Tibial nerve (tissue), 4 donors: ENCODE measurements at regions not wholly inside any gene's neighbourhood (a gene's known extent, or its start where the extent isn't known, plus 50 kb on each side); places are given as distances from the start of the nearest gene placed in this dataset.

ENCODE experiments used
- DNase-seq, 2 donors: peaks; one replicate each; pipeline ENCODE4 v3.0.0-alpha.2; 2019; ENCODE audit warnings: low spot score in 2 of 2
- H3K27ac ChIP-seq, 4 donors: fragments of 200-600 bp; sonication (generic) in 3 of 4; one replicate each; pipeline ENCODE4 v1.5.1; 2017 to 2019; ENCODE audit warnings: mild to moderate bottlenecking in 1 of 4
- H3K27me3 ChIP-seq, 2 donors: fragments of 200-600 bp; sonication (generic) in 1 of 2; one replicate each; pipeline versions ENCODE4 v1.5.1 to v1.6.0; 2017 to 2019
- H3K36me3 ChIP-seq, 3 donors: fragments of 200-600 bp; sonication (generic); one replicate each; pipeline ENCODE4 v1.5.1; 2018 to 2019
- H3K4me1 ChIP-seq, 4 donors: fragments of 200-600 bp; sonication (generic) in 3 of 4; one replicate each; pipeline ENCODE4 v1.5.1; 2017 to 2019
- H3K4me3 ChIP-seq, 4 donors: fragments of 200-600 bp; sonication (generic) in 3 of 4; one replicate each; pipeline ENCODE4 v1.5.1; 2017 to 2019; ENCODE audit warnings: mild to moderate bottlenecking in 1 of 4, moderate library complexity in 1 of 4
- H3K9me3 ChIP-seq, 4 donors: fragments of 200-600 bp; sonication (generic) in 3 of 4; one replicate each; pipeline ENCODE4 v1.5.1; 2017 to 2019
- CTCF ChIP-seq, 5 experiments: fragments of 200-600 bp in 3 of 5; fragments of 450-650 bp in 2 of 5; sonication (generic) in 3 of 5; IDR thresholded peaks; one replicate each; pipeline ENCODE4 v1.5.1; 2016 to 2019; ENCODE audit warnings: antibody characterized with exemption in 5 of 5, mild to moderate bottlenecking in 3 of 5, moderate library complexity in 2 of 5
- EP300 ChIP-seq, 2 donors: sonication (generic); formaldehyde crosslinking; IDR thresholded peaks; one replicate each; pipeline ENCODE4 v1.6.1; 2017; ENCODE audit warnings: antibody characterized with exemption in 2 of 2, mild to moderate bottlenecking in 1 of 2
- POLR2A ChIP-seq, 2 donors: fragments of 450-650 bp; IDR thresholded peaks; one replicate each; pipeline ENCODE4 v1.6.1; 2017; ENCODE audit warnings: antibody characterized with exemption in 2 of 2, mild to moderate bottlenecking in 2 of 2, moderate library complexity in 2 of 2
- WGBS, 2 donors: methylation state at CpG; one replicate each; pipeline ENCODE4 v1.1.5; 2018; 5-methylcytosine and 5-hydroxymethylcytosine counted together

GRCh38 chr5:40318395-40318794 is 361.3 kb upstream of the PTGER4 start:
- Histone ChIP-seq H3K27ac (no peak overlapping the region), H3K27me3 (no peaks in the 10 kb centered on the region), H3K4me3 (no peak overlapping the region), H3K4me1 (peaks cover 0 to 5% (median 0%) of the 10 kb centered on the region in 4 donors), H3K9me3 (no peaks in the 10 kb centered on the region), H3K36me3 (no peaks in the 10 kb centered on the region)
- DNase-seq: no peak
- no peak for TF ChIP-seq CTCF (IDR thresholded peaks at IDR 0.05)
- TF ChIP-seq EP300 (IDR thresholded peaks at IDR 0.05): no peak
- no peak for TF ChIP-seq POLR2A (IDR thresholded peaks at IDR 0.05)

- no peak for TF ChIP-seq EP300 (IDR thresholded peaks at IDR 0.05)
- TF ChIP-seq CTCF (IDR thresholded peaks at IDR 0.05): no peak
- TF ChIP-seq POLR2A (IDR thresholded peaks at IDR 0.05): no peak
- Histone ChIP-seq H3K4me1 (peaks cover 0 to 5% (median 0%) of the 10 kb centered on the region in 4 donors), H3K9me3 (no peaks in the 10 kb centered on the region), H3K27me3 (no peaks in the 10 kb centered on the region), H3K36me3 (no peaks in the 10 kb centered on the region), H3K4me3 (no peak overlapping the region), H3K27ac (no peak overlapping the region)
- DNase-seq: no peak
- 88 to 90% methylated on average over 3 of the region's 3 CpGs for WGBS, 2 donors
Observed at GRCh38 chr5:40317023-40317422, 362.7 kb upstream of the PTGER4 start.

- H3K4me1 ChIP-seq: no peaks in the 10 kb centered on the region
- no peaks in the 10 kb centered on the region for H3K36me3 ChIP-seq
- no peak overlapping the region for H3K27ac ChIP-seq
- no peaks in the 10 kb centered on the region for H3K27me3 ChIP-seq
- no peak for DNase-seq
- no peak for TF ChIP-seq EP300 (IDR thresholded peaks at IDR 0.05)
- no peak for TF ChIP-seq POLR2A (IDR thresholded peaks at IDR 0.05)
- TF ChIP-seq CTCF (IDR thresholded peaks at IDR 0.05): no peak
- H3K9me3 ChIP-seq: no peaks in the 10 kb centered on the region
- H3K4me3 ChIP-seq: no peak overlapping the region
- WGBS, 2 donors: 18 to 48% methylated on average over 1 of the region's 1 CpG
Observed at GRCh38 chr5:40315126-40315525, 364.6 kb upstream of the PTGER4 start.

GRCh38 chr5:40314275-40314674 is 365.4 kb upstream of the PTGER4 start:
- H3K9me3 ChIP-seq: no peaks in the 10 kb centered on the region
- H3K27me3 ChIP-seq: no peaks in the 10 kb centered on the region
- no peaks in the 10 kb centered on the region for H3K36me3 ChIP-seq
- H3K27ac ChIP-seq: no peak overlapping the region
- H3K4me1 ChIP-seq: no peaks in the 10 kb centered on the region
- TF ChIP-seq CTCF (IDR thresholded peaks at IDR 0.05) (no peak), POLR2A (IDR thresholded peaks at IDR 0.05) (no peak), EP300 (IDR thresholded peaks at IDR 0.05) (no peak)
- no peak overlapping the region for H3K4me3 ChIP-seq
- no peak for DNase-seq
- WGBS, 2 donors: 80 to 90% methylated on average over 2 of the region's 2 CpGs

GRCh38 chr5:40312205-40312604 is 367.5 kb upstream of the PTGER4 start:
- H3K9me3 ChIP-seq: no peaks in the 10 kb centered on the region
- no peak for TF ChIP-seq EP300 (IDR thresholded peaks at IDR 0.05)
- no peak for TF ChIP-seq CTCF (IDR thresholded peaks at IDR 0.05)
- no peak for TF ChIP-seq POLR2A (IDR thresholded peaks at IDR 0.05)
- H3K4me3 ChIP-seq: no peak overlapping the region
- WGBS, 2 donors: 41 to 58% methylated on average over 2 of the region's 2 CpGs
- DNase-seq: no peak
- H3K4me1 ChIP-seq: no peaks in the 10 kb centered on the region
- H3K27ac ChIP-seq: no peak overlapping the region
- no peaks in the 10 kb centered on the region for H3K36me3 ChIP-seq
- H3K27me3 ChIP-seq: no peaks in the 10 kb centered on the region
